IMR-90 (cell line): ENCODE measurements at regions not wholly inside any gene's neighbourhood (a gene's known extent, or its start where the extent isn't known, plus 50 kb on each side); places are given as distances from the start of the nearest gene placed in this dataset.

Source experiments
- ATAC-seq: fragments of 200-7000 bp; cut with Tn5 transposase; 2 replicates; pipeline ENCODE4 v1.9.1; 2020; ENCODE audit warnings: low read depth, mild to moderate bottlenecking, moderate library complexity
- BruUV-seq: library from RNA; stranded (reverse); fragments of 400-500 nt; replicated peaks from 2 replicates; lab custom pipeline; 2021; lab: Mats Ljungman, UMichigan
- CTCF ChIA-PET: fragments of 300-600 bp; formaldehyde crosslinking; extraction: SDS; loops from one replicate; lab custom pipeline; 2021; ENCODE audit warnings: antibody characterized with exemption; lab: Yijun Ruan, JAX
- POLR2A ChIA-PET: fragments of 300-600 bp; sonication (Branson Sonifier 250); formaldehyde crosslinking; loops from one replicate; lab custom pipeline; 2022; ENCODE audit warnings: antibody characterized with exemption; ENCODE audit not compliant: unreplicated experiment; lab: Charles Lee
- DNase-seq: peaks from one replicate; pipeline ENCODE4 v3.0.0; 2013
- H2AFZ ChIP-seq: replicated peaks from 2 replicates; pipeline ENCODE3; 2013; ENCODE audit warnings: low read length, mild to moderate bottlenecking; ENCODE audit not compliant: poor library complexity
- H2AK5ac ChIP-seq: 2 replicates; pipeline ENCODE4 v1.6.1; 2013; ENCODE audit warnings: low read depth, low read length, inconsistent platforms
- H2AK9ac ChIP-seq: replicated peaks from 2 replicates; pipeline ENCODE3; 2013; ENCODE audit warnings: mild to moderate bottlenecking, low read depth, low read length, moderate library complexity; ENCODE audit not compliant: poor library complexity
- H2BK120ac ChIP-seq: 2 replicates; pipeline ENCODE4 v1.6.1; 2013; ENCODE audit warnings: low read depth, low read length, inconsistent platforms
- H2BK15ac ChIP-seq: 3 replicates; pipeline ENCODE4 v1.6.1; 2013; ENCODE audit warnings: low read depth, low read length, inconsistent platforms
- H2BK20ac ChIP-seq: 2 replicates; pipeline ENCODE4 v1.6.1; 2013; ENCODE audit warnings: low read depth, mild to moderate bottlenecking, inconsistent platforms, low read length, moderate library complexity
- H2BK5ac ChIP-seq: 2 replicates; pipeline ENCODE4 v1.6.1; 2013; ENCODE audit warnings: mild to moderate bottlenecking, low read depth, low read length, inconsistent platforms; ENCODE audit not compliant: poor library complexity, severe bottlenecking
- H3K14ac ChIP-seq: replicated peaks from 2 replicates; pipeline ENCODE4 v1.6.1; 2013; ENCODE audit warnings: low read depth, low read length, inconsistent platforms
- H3K18ac ChIP-seq: 2 replicates; pipeline ENCODE4 v1.6.1; 2013; ENCODE audit warnings: low read depth, low read length, control low read depth
- H3K23ac ChIP-seq: 2 replicates; pipeline ENCODE4 v1.6.1; 2013; ENCODE audit warnings: low read depth, low read length, inconsistent platforms
- H3K27ac ChIP-seq: 2 replicates; pipeline ENCODE4 v1.5.1; 2013; ENCODE audit warnings: mild to moderate bottlenecking, control low read depth, low read length; ENCODE audit not compliant: insufficient read depth
- H3K27me3 ChIP-seq: 2 replicates; pipeline ENCODE4 v1.6.1; 2013; ENCODE audit warnings: low read length; ENCODE audit not compliant: control insufficient read depth, insufficient read depth
- H3K36me3 ChIP-seq: 2 replicates; pipeline ENCODE4 v1.6.1; 2013; ENCODE audit warnings: low read length, mixed read lengths; ENCODE audit not compliant: control insufficient read depth, insufficient read depth
- H3K4ac ChIP-seq: 2 replicates; pipeline ENCODE4 v1.6.1; 2013; ENCODE audit warnings: low read depth, low read length, inconsistent platforms
- H3K4me1 ChIP-seq: 2 replicates; pipeline ENCODE4 v1.6.1; 2013; ENCODE audit warnings: low read length, mixed read lengths; ENCODE audit not compliant: control insufficient read depth, insufficient read depth
- H3K4me2 ChIP-seq: 2 replicates; pipeline ENCODE4 v1.6.1; 2013; ENCODE audit warnings: low read depth, mild to moderate bottlenecking, control low read depth, low read length, moderate library complexity
- H3K4me3 ChIP-seq: 2 replicates; pipeline ENCODE4 v1.5.1; 2013; ENCODE audit warnings: low read depth, mild to moderate bottlenecking, control low read depth, low read length, moderate library complexity; ENCODE audit not compliant: insufficient read depth
- H3K56ac ChIP-seq: 2 replicates; pipeline ENCODE4 v1.6.1; 2013; ENCODE audit warnings: low read length, inconsistent platforms; ENCODE audit not compliant: insufficient read depth; ENCODE audit errors: extremely low read depth
- H3K79me1 ChIP-seq, 2 experiments: 2 replicates each; pipeline ENCODE4 v1.6.1; 2013; ENCODE audit warnings: low read length in 2 of 2, inconsistent platforms in 1 of 2, low read depth in 1 of 2
- H3K9ac ChIP-seq: 2 replicates; pipeline ENCODE4 v1.6.1; 2013; ENCODE audit warnings: low read depth, low read length, control low read depth
- H3K9me1 ChIP-seq: 2 replicates; pipeline ENCODE4 v1.6.1; 2013; ENCODE audit warnings: low read length, inconsistent platforms; ENCODE audit not compliant: insufficient read depth
- H3K9me3 ChIP-seq: 2 replicates; pipeline ENCODE4 v1.6.1; 2013; ENCODE audit warnings: low read length; ENCODE audit not compliant: control insufficient read depth, insufficient read depth
- H4K20me1 ChIP-seq: 2 replicates; pipeline ENCODE4 v1.6.1; 2013; ENCODE audit warnings: low read length, inconsistent platforms; ENCODE audit not compliant: insufficient read depth
- H4K5ac ChIP-seq: 2 replicates; pipeline ENCODE4 v1.6.1; 2013; ENCODE audit warnings: mild to moderate bottlenecking, low read depth, low read length, control low read depth
- H4K8ac ChIP-seq, 2 experiments: 2 replicates each; pipeline ENCODE4 v1.6.1; 2013; ENCODE audit warnings: low read depth in 2 of 2, low read length in 2 of 2, control low read depth in 1 of 2, inconsistent platforms in 1 of 2
- H4K91ac ChIP-seq: 2 replicates; pipeline ENCODE4 v1.6.1; 2013; ENCODE audit warnings: low read depth, low read length, inconsistent platforms; ENCODE audit not compliant: insufficient read depth
- BHLHE40 ChIP-seq: fragments of 150-350 bp; IDR thresholded peaks from 2 replicates; pipeline ENCODE4 v1.6.1; 2016; ENCODE audit warnings: mild to moderate bottlenecking, low read depth, low read length
- CEBPB ChIP-seq: IDR thresholded peaks from 2 replicates; pipeline ENCODE4 v1.6.1; 2012; ENCODE audit warnings: low read depth, low read length, improper control_type of control experiment
- CHD1 ChIP-seq: IDR thresholded peaks from 2 replicates; pipeline ENCODE4 v1.6.1; 2012; ENCODE audit warnings: low read depth, low read length, improper control_type of control experiment
- CTCF ChIP-seq: conservative IDR thresholded peaks from 2 replicates; pipeline ENCODE4 v1.5.1; 2012; ENCODE audit warnings: mild to moderate bottlenecking, low read depth, low read length, improper control_type of control experiment
- ELK1 ChIP-seq: fragments of 150-350 bp; IDR thresholded peaks from 2 replicates; pipeline ENCODE4 v1.6.1; 2016; ENCODE audit warnings: low read depth, mild to moderate bottlenecking, low read length, moderate library complexity, borderline replicate concordance
- FOS ChIP-seq: fragments of 150-350 bp; IDR thresholded peaks from 2 replicates; pipeline ENCODE4 v1.6.1; 2016; ENCODE audit warnings: low read depth, low read length
- MAFK ChIP-seq: IDR thresholded peaks from 2 replicates; pipeline ENCODE4 v1.6.1; 2012; ENCODE audit warnings: low read depth, low read length, improper control_type of control experiment
- MAZ ChIP-seq: IDR thresholded peaks from 2 replicates; pipeline ENCODE4 v1.6.1; 2012; ENCODE audit warnings: low read depth, mild to moderate bottlenecking, low read length, improper control_type of control experiment, moderate library complexity, borderline replicate concordance
- NFE2L2 ChIP-seq: fragments of 150-350 bp; IDR thresholded peaks from 2 replicates; pipeline ENCODE4 v1.6.1; 2016; ENCODE audit warnings: low read depth, mild to moderate bottlenecking, low read length
- POLR2A ChIP-seq: IDR thresholded peaks from 2 replicates; pipeline ENCODE4 v1.6.1; 2012; ENCODE audit warnings: mild to moderate bottlenecking, low read depth, low read length
- RAD21 ChIP-seq: IDR thresholded peaks from 2 replicates; pipeline ENCODE4 v1.6.1; 2012; ENCODE audit warnings: low read length, improper control_type of control experiment
- RCOR1 ChIP-seq: IDR thresholded peaks from 2 replicates; pipeline ENCODE4 v1.6.1; 2012; ENCODE audit warnings: mild to moderate bottlenecking, low read length, improper control_type of control experiment; ENCODE audit not compliant: insufficient replicate concordance
- RFX5 ChIP-seq: IDR thresholded peaks from 2 replicates; pipeline ENCODE4 v1.8.0; 2012; ENCODE audit warnings: low read depth, mild to moderate bottlenecking, low read length, moderate library complexity
- SMC3 ChIP-seq: fragments of 150-350 bp; IDR thresholded peaks from 2 replicates; pipeline ENCODE4 v1.6.1; 2016; ENCODE audit warnings: low read depth, mild to moderate bottlenecking, antibody characterized with exemption, low read length, moderate library complexity
- USF2 ChIP-seq: fragments of 150-350 bp; IDR thresholded peaks from 2 replicates; pipeline ENCODE4 v1.6.1; 2017; ENCODE audit warnings: mild to moderate bottlenecking, antibody characterized with exemption, low read length, low read depth
- WGBS, 2 experiments: methylation state at CpG; one replicate each; pipeline versions ENCODE4 v1.1.5 to v1.1.7; 2013; ENCODE audit warnings: missing lambda C conversion rate in 2 of 2; ENCODE audit not compliant: insufficient read length in 1 of 2; ENCODE audit errors: extremely low coverage in 2 of 2; 5-methylcytosine and 5-hydroxymethylcytosine counted together
- dilution Hi-C: fragments of 300-500 bp; cut with HindIII; formaldehyde crosslinking; loops from one replicate; pipeline ENCODE4 v1.14.3; 2018; ENCODE audit warnings: low sequenced_read_pairs; ENCODE audit not compliant: unreplicated experiment
- in situ Hi-C: fragments of 300-500 bp; cut with MboI; formaldehyde crosslinking; loops from 3 replicates; pipeline ENCODE4 v1.14.3; 2019; ENCODE audit warnings: low sequenced_read_pairs, inconsistent platforms, mixed read lengths
- intact Hi-C: fragments of 100-400 bp; cut with micrococcal nuclease; formaldehyde crosslinking; loops from 2 replicates; pipeline ENCODE4 v1.10.0; 2022

- H3K27me3 ChIP-seq = peaks cover 1% of the 10 kb centered on the region; the same call in 1 of the 2 replicates
- intact Hi-C loops = no loop called here
- peaks cover 4% of the 10 kb centered on the region for H3K4me1 ChIP-seq
- no peak overlapping the region for H3K56ac ChIP-seq
- no peak overlapping the region for H3K18ac ChIP-seq
- POLR2A ChIA-PET = no interaction called here
- no peaks in the 10 kb centered on the region for H3K79me1 ChIP-seq
- no peak overlapping the region for H3K23ac ChIP-seq
- no peak overlapping the region for H3K9ac ChIP-seq
- 0 out of 3 replicates have a peak overlapping the region, but pooled peaks have one; percentile 14 for H2BK15ac ChIP-seq
- H3K14ac ChIP-seq = 0 out of 2 replicates have a peak overlapping the region, but pooled peaks have one; percentile 8
- dilution Hi-C loops = loop anchor here (25.0 kb wide), 2 partner anchors 833 to 1008 kb away; partner anchors contain the start of gene IGFBP5
- H3K9me3 ChIP-seq = no peaks in the 10 kb centered on the region
- H4K91ac ChIP-seq = no peak overlapping the region
- H3K9me1 ChIP-seq = no peaks in the 10 kb centered on the region
- H3K27ac ChIP-seq = no peak overlapping the region
- peak overlapping the region; percentile 6; the same call in 1 of the 2 replicates for H2BK120ac ChIP-seq
- no TSS peak for BruUV-seq
- CTCF ChIA-PET = no interaction called here
- 0 out of 4 replicates have a peak overlapping the region, but pooled peaks of 1 of the 2 experiments have one; percentile 2 for H4K8ac ChIP-seq
- no peak for ATAC-seq
- no peak overlapping the region for H2AFZ ChIP-seq
- H2BK20ac ChIP-seq = no peak overlapping the region
- no peak overlapping the region for H2BK5ac ChIP-seq
- H4K20me1 ChIP-seq = no peaks in the 10 kb centered on the region
- H4K5ac ChIP-seq = 0 out of 2 replicates have a peak overlapping the region, but pooled peaks have one; percentile 21
- H3K4me3 ChIP-seq = no peak overlapping the region
- no peak overlapping the region for H2AK9ac ChIP-seq
- DNase-seq = no peak
- no peaks in the 10 kb centered on the region for H3K36me3 ChIP-seq
- no peak overlapping the region for H2AK5ac ChIP-seq
- H3K4me2 ChIP-seq = no peak overlapping the region
- no CpG with 5 or more reads among the region's 4 CpGs for WGBS, 2 experiments
- in situ Hi-C loops = loop anchor here (25.0 kb wide), 1 partner anchor 1008 kb away; no protein-coding TSS in a partner anchor
- 0 out of 2 replicates have a peak overlapping the region, but pooled peaks have one; percentile 31 for H3K4ac ChIP-seq
- TF ChIP-seq CTCF (no peak), MAFK (no peak), RFX5 (no peak), SMC3 (no peak), FOS (no peak), POLR2A (no peak), RCOR1 (no peak), USF2 (no peak), ELK1 (no peak), CHD1 (no peak), BHLHE40 (no peak), MAZ (no peak), RAD21 (no peak), NFE2L2 (no peak), CEBPB (no peak)
Observed at GRCh38 chr2:217520356-217521010, 482.3 kb downstream of the TNS1 start.
